SJSA1 (cell line): ENCODE measurements at regions not wholly inside any gene's neighbourhood (a gene's known extent, or its start where the extent isn't known, plus 50 kb on each side); places are given as distances from the start of the nearest gene placed in this dataset.
"Not testable (repeated sequence)": the region's sequence is repeated elsewhere in the genome, so short reads cannot be mapped to it uniquely, and the experiment has no call there.

Experiments
- DNase-seq, 2 experiments: peaks; one replicate each; pipeline ENCODE4 v3.0.0-alpha.2; 2015 to 2020; ENCODE audit warnings: low spot score in 2 of 2, low read depth in 1 of 2
- H3K27ac ChIP-seq: fragments of 250-450 bp; sonication (Bioruptor Pico); 2 replicates; pipeline ENCODE4 v1.5.1; 2020; ENCODE audit warnings: mild to moderate bottlenecking, moderate library complexity
- H3K27me3 ChIP-seq: fragments of 250-450 bp; sonication (Bioruptor Pico); replicated peaks from 2 replicates; pipeline ENCODE4 v1.5.1; 2020; ENCODE audit warnings: mild to moderate bottlenecking, moderate library complexity
- H3K36me3 ChIP-seq: fragments of 250-450 bp; sonication (Bioruptor Pico); 2 replicates; pipeline ENCODE4 v1.5.1; 2020; ENCODE audit warnings: mild to moderate bottlenecking
- H3K4me1 ChIP-seq: fragments of 250-450 bp; sonication (Bioruptor Pico); replicated peaks from 2 replicates; pipeline ENCODE4 v1.6.1; 2021; ENCODE audit warnings: mild to moderate bottlenecking
- H3K4me3 ChIP-seq: fragments of 250-450 bp; sonication (Bioruptor Pico); 2 replicates; pipeline ENCODE4 v1.5.1; 2020; ENCODE audit warnings: mild to moderate bottlenecking
- H3K9me3 ChIP-seq: fragments of 250-450 bp; sonication (Bioruptor Pico); replicated peaks from 2 replicates; pipeline ENCODE4 v1.5.1; 2020; ENCODE audit warnings: mild to moderate bottlenecking

GRCh38 chr2:51795248-51795888 is 763.4 kb upstream of the NRXN1 start:
- Histone ChIP-seq H3K27me3 (no peaks in the 10 kb centered on the region), H3K9me3 (peaks cover 2% of the 10 kb centered on the region), H3K4me1 (no peaks in the 10 kb centered on the region), H3K27ac (no peak overlapping the region), H3K4me3 (no peak overlapping the region), H3K36me3 (no peaks in the 10 kb centered on the region)
- no peak for DNase-seq

DNA sequence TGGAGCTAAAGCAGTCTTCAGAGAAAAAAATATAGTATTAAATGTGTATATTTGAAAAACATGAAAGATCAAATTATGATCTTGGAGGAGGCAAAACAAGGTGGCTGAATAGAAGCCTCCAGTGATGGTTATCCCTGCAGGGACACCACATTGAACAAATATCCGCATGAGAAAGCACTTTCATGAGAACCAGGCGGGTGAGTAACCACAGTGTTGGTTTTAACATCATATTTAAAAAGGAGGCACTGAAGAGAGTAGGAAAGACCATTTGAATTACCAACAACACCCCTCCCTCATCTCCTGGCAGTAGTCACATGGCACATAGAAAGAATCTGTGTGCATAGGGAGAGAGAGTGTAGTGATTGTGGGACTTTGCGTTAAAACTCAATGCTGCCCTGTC is 759.6 kb upstream of the NRXN1 start:
- Histone ChIP-seq H3K27ac (no peak overlapping the region), H3K4me1 (no peaks in the 10 kb centered on the region), H3K27me3 (no peaks in the 10 kb centered on the region), H3K9me3 (no peaks in the 10 kb centered on the region; the same call in none of the 2 replicates), H3K36me3 (no peaks in the 10 kb centered on the region), H3K4me3 (no peak overlapping the region)
- no peak for DNase-seq

- H3K4me1 ChIP-seq: no peaks in the 10 kb centered on the region
- no peak overlapping the region for H3K27ac ChIP-seq
- no peaks in the 10 kb centered on the region; the same call in none of the 2 replicates for H3K9me3 ChIP-seq
- H3K36me3 ChIP-seq: no peaks in the 10 kb centered on the region
- H3K27me3 ChIP-seq: no peaks in the 10 kb centered on the region
- no peak for DNase-seq
- no peak overlapping the region for H3K4me3 ChIP-seq
These were observed 758.9 kb upstream of the NRXN1 start for GRCh38 chr2:51790854-51791253.

GRCh38 chr2:51789918-51790317 is 758.0 kb upstream of the NRXN1 start:
- Histone ChIP-seq H3K27ac (no peak overlapping the region), H3K36me3 (no peaks in the 10 kb centered on the region), H3K4me3 (no peak overlapping the region), H3K9me3 (no peaks in the 10 kb centered on the region; the same call in 1 of the 2 replicates), H3K27me3 (no peaks in the 10 kb centered on the region), H3K4me1 (no peaks in the 10 kb centered on the region)
- no peak for DNase-seq

DNA sequence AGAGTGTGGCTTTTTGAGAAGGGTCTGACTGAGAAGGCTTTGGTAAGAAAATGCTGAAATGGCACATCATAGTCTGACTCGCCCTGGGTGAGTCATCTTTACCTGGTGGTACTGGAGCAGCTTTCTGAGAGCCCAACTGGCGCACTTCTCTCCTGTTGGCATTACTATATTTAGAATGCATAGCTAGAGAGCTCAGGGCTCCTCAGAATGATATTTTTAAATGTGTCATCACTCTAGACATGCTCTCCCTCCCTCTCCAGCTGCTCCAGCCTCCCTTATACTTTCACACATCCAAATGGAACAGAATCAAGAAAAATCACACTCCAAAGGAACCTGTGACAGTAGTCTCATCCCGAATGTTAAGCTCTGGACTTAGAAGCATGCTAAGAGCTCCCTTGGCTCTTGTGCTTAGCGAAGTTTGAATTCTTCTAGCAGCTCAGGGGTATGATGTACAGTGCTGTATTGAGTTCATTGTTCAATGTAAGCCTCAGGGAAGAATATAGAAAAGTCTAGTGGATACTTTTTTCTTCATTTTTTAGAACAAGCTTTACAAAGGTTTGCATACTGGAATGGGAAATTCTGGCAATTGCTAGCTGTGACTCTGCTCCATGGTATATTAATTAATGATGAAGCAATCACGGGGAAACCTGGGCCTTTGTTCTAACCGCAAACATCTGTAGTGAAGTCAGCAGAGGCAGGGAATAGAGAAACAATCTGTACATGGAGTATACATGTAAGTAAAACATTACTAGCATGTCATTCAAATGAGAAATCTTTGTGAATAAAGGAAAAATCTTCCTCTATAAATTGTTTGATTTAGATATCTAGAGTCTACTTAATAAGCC is 751.2 kb upstream of the NRXN1 start:
- Histone ChIP-seq H3K27ac (no peak overlapping the region), H3K4me1 (no peaks in the 10 kb centered on the region), H3K9me3 (no peaks in the 10 kb centered on the region), H3K27me3 (no peaks in the 10 kb centered on the region), H3K4me3 (no peak overlapping the region), H3K36me3 (no peaks in the 10 kb centered on the region)
- no peak for DNase-seq

DNA sequence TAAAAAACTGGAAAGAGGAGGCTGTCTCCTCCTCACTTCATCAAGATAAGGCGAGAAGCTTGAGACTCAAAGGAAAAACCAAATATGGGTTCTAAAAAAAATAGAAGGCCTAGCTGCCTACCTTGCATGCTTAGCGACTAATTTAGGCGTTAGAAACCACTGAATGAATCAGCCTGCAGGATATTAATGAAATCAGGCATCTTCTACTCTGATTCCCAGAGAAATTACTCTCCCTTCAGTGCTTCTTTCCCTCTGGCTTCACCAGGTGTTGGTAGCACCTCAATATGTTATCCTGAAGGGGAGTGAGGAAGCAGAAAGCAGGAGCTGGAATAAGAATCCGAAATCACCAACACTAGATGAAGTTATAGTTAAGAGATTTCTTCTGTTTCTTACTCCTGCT is 749.8 kb upstream of the NRXN1 start:
- Histone ChIP-seq H3K27me3 (no peaks in the 10 kb centered on the region), H3K27ac (no peak overlapping the region), H3K4me1 (no peaks in the 10 kb centered on the region), H3K4me3 (no peak overlapping the region), H3K9me3 (no peaks in the 10 kb centered on the region), H3K36me3 (no peaks in the 10 kb centered on the region)
- DNase-seq: no peak

- Histone ChIP-seq H3K27ac (no peak overlapping the region), H3K4me1 (no peaks in the 10 kb centered on the region), H3K27me3 (no peaks in the 10 kb centered on the region), H3K4me3 (no peak overlapping the region), H3K9me3 (no peaks in the 10 kb centered on the region), H3K36me3 (no peaks in the 10 kb centered on the region)
- DNase-seq: no peak
These were observed 748.4 kb upstream of the NRXN1 start for GRCh38 chr2:51780353-51780752.

GRCh38 chr2:51779723-51780122 is 747.8 kb upstream of the NRXN1 start:
- H3K9me3 ChIP-seq, H3K4me3 ChIP-seq, DNase-seq, H3K4me1 ChIP-seq, H3K36me3 ChIP-seq, H3K27me3 ChIP-seq, H3K27ac ChIP-seq: not testable (repeated sequence)

DNA sequence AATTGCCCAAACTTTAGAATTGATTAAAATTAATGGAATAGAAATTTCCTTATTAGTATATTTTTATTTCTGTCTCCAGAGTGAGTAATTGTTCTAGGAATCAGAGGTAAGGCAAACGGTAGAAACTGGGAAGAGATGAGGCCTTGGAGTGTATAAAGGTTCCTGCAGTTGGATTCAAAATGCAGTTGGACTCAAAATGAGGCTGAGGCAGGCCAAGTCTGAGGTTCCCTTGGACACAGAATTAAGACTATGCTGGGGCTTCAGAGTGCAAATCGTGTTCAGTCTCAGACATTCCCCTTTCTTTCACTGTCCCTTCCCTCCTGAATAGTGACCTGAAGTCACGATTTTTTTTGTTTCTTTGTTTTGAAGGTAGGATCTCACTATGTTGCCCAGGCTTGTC is 746.9 kb upstream of the NRXN1 start:
- Histone ChIP-seq H3K27ac (no peak overlapping the region), H3K36me3 (no peaks in the 10 kb centered on the region), H3K4me1 (no peaks in the 10 kb centered on the region), H3K27me3 (no peaks in the 10 kb centered on the region), H3K9me3 (no peaks in the 10 kb centered on the region), H3K4me3 (no peak overlapping the region)
- no peak for DNase-seq

DNA sequence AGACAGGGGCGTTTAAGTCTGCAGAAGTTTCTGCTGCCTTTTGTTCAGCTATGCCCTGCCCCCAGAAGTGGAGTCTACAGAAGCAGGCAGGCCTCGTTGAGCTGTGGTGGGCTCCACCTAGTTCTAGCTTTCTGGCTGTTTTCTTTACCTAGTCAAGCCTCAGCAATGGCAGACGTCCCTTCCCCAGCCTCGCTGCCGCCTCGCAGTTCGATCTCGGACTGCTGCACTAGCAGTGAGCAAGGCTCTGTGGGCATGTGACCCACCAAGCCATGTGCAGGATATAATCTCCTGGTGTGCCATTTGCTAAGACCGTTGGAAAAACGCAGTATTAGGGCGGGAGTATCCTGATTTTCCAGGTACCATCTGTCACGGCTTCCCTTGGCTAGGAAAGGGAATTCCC is 742.7 kb upstream of the NRXN1 start:
- not testable (repeated sequence) for H3K36me3 ChIP-seq, H3K27ac ChIP-seq, H3K4me1 ChIP-seq, H3K4me3 ChIP-seq, H3K9me3 ChIP-seq, DNase-seq, H3K27me3 ChIP-seq

DNA sequence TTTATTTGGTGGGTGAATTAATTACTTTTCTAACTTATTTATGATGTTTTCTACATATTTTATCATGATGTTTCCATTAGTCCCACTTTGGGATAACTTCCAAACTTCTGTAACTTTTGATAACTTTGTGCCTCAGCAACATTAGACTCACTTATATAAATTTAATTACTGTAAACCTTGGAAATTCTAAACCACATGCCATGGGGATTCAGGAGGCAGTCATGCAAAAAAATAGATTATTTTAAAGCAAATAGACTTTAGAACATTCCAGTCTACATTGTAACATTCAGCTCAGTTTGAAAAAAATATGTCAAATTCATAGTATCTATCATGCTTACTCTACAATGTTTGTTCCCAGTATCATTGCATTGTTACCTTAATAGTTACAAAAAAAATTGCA is 728.5 kb upstream of the NRXN1 start:
- no peak for DNase-seq
- H3K36me3 ChIP-seq: no peaks in the 10 kb centered on the region
- H3K9me3 ChIP-seq: 0 out of 2 replicates have a peak, but pooled peaks cover 2% of the 10 kb centered on the region
- H3K4me3 ChIP-seq: no peak overlapping the region
- no peak overlapping the region for H3K27ac ChIP-seq
- no peaks in the 10 kb centered on the region for H3K4me1 ChIP-seq
- H3K27me3 ChIP-seq: no peaks in the 10 kb centered on the region

GRCh38 chr2:51758081-51758480 is 726.1 kb upstream of the NRXN1 start:
- no peaks in the 10 kb centered on the region for H3K4me1 ChIP-seq
- DNase-seq: no peak
- H3K27me3 ChIP-seq: no peaks in the 10 kb centered on the region
- H3K36me3 ChIP-seq: no peaks in the 10 kb centered on the region
- H3K4me3 ChIP-seq: no peak overlapping the region
- H3K9me3 ChIP-seq: no peaks in the 10 kb centered on the region
- no peak overlapping the region for H3K27ac ChIP-seq

DNA sequence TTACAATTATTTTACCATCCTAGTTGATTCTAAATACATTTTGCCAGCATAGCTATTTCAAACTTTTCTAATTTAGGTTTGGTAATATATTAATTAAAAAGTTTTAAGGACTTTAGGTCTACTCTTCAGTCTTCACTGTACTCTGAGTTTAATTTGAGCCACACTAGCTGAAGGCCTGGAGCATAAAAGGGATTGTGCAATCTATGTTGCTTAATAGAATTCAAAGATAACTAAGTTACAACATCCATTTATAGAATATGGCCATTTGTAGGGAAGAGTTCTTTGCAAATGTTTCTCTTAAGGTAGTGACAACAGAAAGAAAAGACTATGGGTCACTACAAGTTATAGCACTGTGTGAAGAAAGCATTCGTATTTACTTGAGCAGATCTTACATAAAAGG is 702.2 kb upstream of the NRXN1 start:
- H3K9me3 ChIP-seq: 0 out of 2 replicates have a peak, but pooled peaks cover 3% of the 10 kb centered on the region
- no peak for DNase-seq

DNA sequence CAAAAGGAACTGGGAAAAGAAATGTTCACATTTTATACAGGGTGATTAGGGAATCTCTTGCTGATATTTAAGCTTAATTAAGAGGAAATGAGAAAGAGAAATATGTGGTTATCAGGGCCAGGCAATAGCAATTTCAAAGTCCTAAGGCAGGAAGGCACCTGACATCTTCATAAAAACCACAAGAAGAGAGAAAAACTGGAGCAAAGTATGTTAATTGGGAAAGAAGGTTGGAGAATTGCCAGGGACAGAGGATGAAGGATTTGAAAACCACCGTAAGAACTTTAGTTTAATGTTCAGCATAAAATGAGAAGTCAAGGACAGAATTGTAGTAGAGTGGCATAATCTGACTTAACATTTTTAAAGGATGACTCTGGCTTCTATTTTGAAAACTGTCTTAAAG is 691.8 kb upstream of the NRXN1 start:
- H3K27ac ChIP-seq: no peak overlapping the region
- H3K36me3 ChIP-seq: no peaks in the 10 kb centered on the region
- DNase-seq: no peak
- H3K4me3 ChIP-seq: no peak overlapping the region
- no peaks in the 10 kb centered on the region for H3K27me3 ChIP-seq
- no peaks in the 10 kb centered on the region for H3K9me3 ChIP-seq
- no peaks in the 10 kb centered on the region for H3K4me1 ChIP-seq

More for the DNA sequence above, 702.2 kb upstream of the NRXN1 start:
- Histone ChIP-seq H3K27me3 (no peaks in the 10 kb centered on the region), H3K36me3 (no peaks in the 10 kb centered on the region), H3K27ac (no peak overlapping the region), H3K4me1 (no peaks in the 10 kb centered on the region), H3K4me3 (no peak overlapping the region)
